ENCODE measurements at regions not wholly inside any gene's neighbourhood (a gene's known extent, or its start where the extent isn't known, plus 50 kb on each side); places are given as distances from the start of the nearest gene placed in this dataset.

GRCh38 chr4:18582841-18583240 is 561.3 kb upstream of the LCORL start (continued):
- TF ChIP-seq, protein P1, sequence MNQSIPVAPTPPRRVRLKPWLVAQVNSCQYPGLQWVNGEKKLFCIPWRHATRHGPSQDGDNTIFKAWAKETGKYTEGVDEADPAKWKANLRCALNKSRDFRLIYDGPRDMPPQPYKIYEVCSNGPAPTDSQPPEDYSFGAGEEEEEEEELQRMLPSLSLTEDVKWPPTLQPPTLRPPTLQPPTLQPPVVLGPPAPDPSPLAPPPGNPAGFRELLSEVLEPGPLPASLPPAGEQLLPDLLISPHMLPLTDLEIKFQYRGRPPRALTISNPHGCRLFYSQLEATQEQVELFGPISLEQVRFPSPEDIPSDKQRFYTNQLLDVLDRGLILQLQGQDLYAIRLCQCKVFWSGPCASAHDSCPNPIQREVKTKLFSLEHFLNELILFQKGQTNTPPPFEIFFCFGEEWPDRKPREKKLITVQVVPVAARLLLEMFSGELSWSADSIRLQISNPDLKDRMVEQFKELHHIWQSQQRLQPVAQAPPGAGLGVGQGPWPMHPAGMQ (IDR thresholded peaks at IDR 0.05; ENCODE audit: borderline replicate concordance) = no peak
- TF ChIP-seq CREB1 (IDR thresholded peaks at IDR 0.05; ENCODE audit: low read depth) (no peak), SMC3 (IDR thresholded peaks at IDR 0.05; ENCODE audit: borderline replicate concordance, low read length) (no peak), GATAD2B (conservative IDR thresholded peaks at IDR 0.05; ENCODE audit: low read depth) (no peak), ZNF384 (IDR thresholded peaks at IDR 0.05; ENCODE audit: borderline replicate concordance, low read depth, low read length) (no peak), CBX3 (IDR thresholded peaks at IDR 0.05; ENCODE audit: borderline replicate concordance, low read depth) (no peak), SUZ12 (IDR thresholded peaks at IDR 0.05; ENCODE audit: unreplicated experiment) (no peak), EGR1 (IDR thresholded peaks at IDR 0.05; ENCODE audit: borderline replicate concordance in 1 of 2, low read depth in 2 of 2, low read length in 2 of 2) (no peak), POLR2AphosphoS5 (IDR thresholded peaks at IDR 0.05; ENCODE audit: low read length) (no peak), SREBF2 (IDR thresholded peaks at IDR 0.05; ENCODE audit: low read length) (no peak), ATF3 (IDR thresholded peaks at IDR 0.05; ENCODE audit: borderline replicate concordance, extremely low read depth, low read depth, low read length) (no peak)
- TF ChIP-seq, protein P2, sequence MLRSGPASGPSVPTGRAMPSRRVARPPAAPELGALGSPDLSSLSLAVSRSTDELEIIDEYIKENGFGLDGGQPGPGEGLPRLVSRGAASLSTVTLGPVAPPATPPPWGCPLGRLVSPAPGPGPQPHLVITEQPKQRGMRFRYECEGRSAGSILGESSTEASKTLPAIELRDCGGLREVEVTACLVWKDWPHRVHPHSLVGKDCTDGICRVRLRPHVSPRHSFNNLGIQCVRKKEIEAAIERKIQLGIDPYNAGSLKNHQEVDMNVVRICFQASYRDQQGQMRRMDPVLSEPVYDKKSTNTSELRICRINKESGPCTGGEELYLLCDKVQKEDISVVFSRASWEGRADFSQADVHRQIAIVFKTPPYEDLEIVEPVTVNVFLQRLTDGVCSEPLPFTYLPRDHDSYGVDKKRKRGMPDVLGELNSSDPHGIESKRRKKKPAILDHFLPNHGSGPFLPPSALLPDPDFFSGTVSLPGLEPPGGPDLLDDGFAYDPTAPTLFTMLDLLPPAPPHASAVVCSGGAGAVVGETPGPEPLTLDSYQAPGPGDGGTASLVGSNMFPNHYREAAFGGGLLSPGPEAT (IDR thresholded peaks at IDR 0.05; ENCODE audit: low read depth) = no peak
- TF ChIP-seq, protein P3, sequence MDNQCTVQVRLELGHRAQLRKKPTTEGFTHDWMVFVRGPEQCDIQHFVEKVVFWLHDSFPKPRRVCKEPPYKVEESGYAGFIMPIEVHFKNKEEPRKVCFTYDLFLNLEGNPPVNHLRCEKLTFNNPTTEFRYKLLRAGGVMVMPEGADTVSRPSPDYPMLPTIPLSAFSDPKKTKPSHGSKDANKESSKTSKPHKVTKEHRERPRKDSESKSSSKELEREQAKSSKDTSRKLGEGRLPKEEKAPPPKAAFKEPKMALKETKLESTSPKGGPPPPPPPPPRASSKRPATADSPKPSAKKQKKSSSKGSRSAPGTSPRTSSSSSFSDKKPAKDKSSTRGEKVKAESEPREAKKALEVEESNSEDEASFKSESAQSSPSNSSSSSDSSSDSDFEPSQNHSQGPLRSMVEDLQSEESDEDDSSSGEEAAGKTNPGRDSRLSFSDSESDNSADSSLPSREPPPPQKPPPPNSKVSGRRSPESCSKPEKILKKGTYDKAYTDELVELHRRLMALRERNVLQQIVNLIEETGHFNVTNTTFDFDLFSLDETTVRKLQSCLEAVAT (IDR thresholded peaks at IDR 0.05) = no peak

Data from GM12878 (cell line).